Pancreas (tissue), 10 donors: ENCODE measurements at regions not wholly inside any gene's neighbourhood (a gene's known extent, or its start where the extent isn't known, plus 50 kb on each side); places are given as distances from the start of the nearest gene placed in this dataset.

Experiments
- ATAC-seq, 4 donors: fragments of 200-7000 bp; cut with Tn5 transposase; one replicate each; pipeline versions ENCODE4 v1.8.0 to v1.9.1; 2020; ENCODE audit warnings: mild to moderate bottlenecking in 4 of 4, moderate library complexity in 4 of 4
- DNase-seq, 6 donors: peaks; one replicate each; pipeline ENCODE4 v3.0.0-alpha.2; 2020
- FAIRE-seq: peaks from 2 replicates; lab custom pipeline; 2012; peaks lifted over from hg19 to GRCh38; lab: Jason Lieb, UNC
- H3K27ac ChIP-seq, 4 donors: fragments of 200-600 bp; sonication (generic); 1 replicate in 3 of 4; 2 replicates in 1 of 4; pipeline versions ENCODE4 v1.5.0 to v1.8.0; 2020
- H3K27me3 ChIP-seq, 4 donors: fragments of 200-600 bp; one replicate each; pipeline ENCODE4 v1.8.0; 2021
- H3K36me3 ChIP-seq, 3 donors: fragments of 200-600 bp; sonication (generic) in 1 of 3; one replicate each; pipeline versions ENCODE4 v1.5.0 to v1.8.0; 2020 to 2021
- H3K4me1 ChIP-seq, 3 donors: fragments of 200-600 bp; one replicate each; pipeline ENCODE4 v1.8.0; 2021
- H3K4me3 ChIP-seq, 4 donors: fragments of 200-600 bp; sonication (generic) in 2 of 4; one replicate each; pipeline versions ENCODE4 v1.5.0 to v1.8.0; 2020 to 2021
- H3K9me3 ChIP-seq, 4 donors: fragments of 200-600 bp; one replicate each; pipeline ENCODE4 v1.8.0; 2021
- CTCF ChIP-seq, 4 donors: fragments of 200-600 bp; sonication (generic) in 3 of 4; IDR thresholded peaks; one replicate each; pipeline versions ENCODE4 v1.5.0 to v1.8.0; 2021; ENCODE audit warnings: antibody characterized with exemption in 4 of 4
- WGBS, 2 donors: extraction: QIAGEN DNeasy Blood & Tissue Kit; methylation state at CpG; one replicate each; pipeline ENCODE4 v1.1.7; 2013; 5-methylcytosine and 5-hydroxymethylcytosine counted together
- intact Hi-C, 3 donors: fragments of 100-400 bp; cut with DNase I; formaldehyde crosslinking; loops; one replicate each; pipeline versions ENCODE4 v1.11.1 to v1.14.2; 2022
- donor health status: healthy with polysubstance abuse.
- donor health status: DM: no; HTN: no; CAD: no; lungs with moderate emphysema.
- donor health status: DM: no; HTN: no; CAD: no.
- donor health status: control.
- donor health status: control.
- donor health status: Bipolar disorder and iron deficiency.
- donor health status: DM: yes; HTN: yes; CAD: no.
- donor health status: DM: no; HTN: no; CAD: no.
- donor health status: DM: no; HTN: no; CAD: no.
- donor health status: DM: yes; HTN: yes; CAD: no.

GRCh38 chr3:124576565-124577493, 153.4 kb upstream of the UMPS start:
- 47 to 53% methylated on average over 5 of the region's 5 CpGs for WGBS, 2 donors
- FAIRE-seq (no peak), DNase-seq (no peak), ATAC-seq (peak in 2 of 4 donors; percentile 20 to 21)
- Histone ChIP-seq H3K4me3 (no peak overlapping the region), H3K27ac (no peak overlapping the region), H3K36me3 (no peaks in the 10 kb centered on the region), H3K9me3 (no peaks in the 10 kb centered on the region), H3K27me3 (no peaks in the 10 kb centered on the region), H3K4me1 (no peaks in the 10 kb centered on the region)
- no peak for TF ChIP-seq CTCF (IDR thresholded peaks at IDR 0.05)
- intact Hi-C loops: no loop called here

GRCh38 chr3:124577494-124578167, 152.6 kb upstream of the UMPS start:
- TF ChIP-seq CTCF (IDR thresholded peaks at IDR 0.05): no peak
- intact Hi-C loops: no loop called here
- 90 to 93% methylated on average over 1 of the region's 1 CpG for WGBS, 2 donors
- H3K9me3 ChIP-seq: no peaks in the 10 kb centered on the region
- no peak overlapping the region for H3K27ac ChIP-seq
- no peaks in the 10 kb centered on the region for H3K36me3 ChIP-seq
- no peaks in the 10 kb centered on the region for H3K4me1 ChIP-seq
- no peak for DNase-seq
- H3K4me3 ChIP-seq: no peak overlapping the region
- no peak for FAIRE-seq
- H3K27me3 ChIP-seq: no peaks in the 10 kb centered on the region
- no peak for ATAC-seq

- no peak for TF ChIP-seq CTCF (IDR thresholded peaks at IDR 0.05)
- Histone ChIP-seq H3K9me3 (no peaks in the 10 kb centered on the region), H3K4me1 (peaks cover 0 to 4% (median 0%) of the 10 kb centered on the region in 3 donors), H3K36me3 (no peaks in the 10 kb centered on the region), H3K27me3 (no peaks in the 10 kb centered on the region), H3K4me3 (no peak overlapping the region), H3K27ac (no peak overlapping the region)
- intact Hi-C loops: no loop called here
- 81% methylated on average over 2 of the region's 2 CpGs for WGBS, 2 donors
- DNase-seq: no peak
- FAIRE-seq: no peak
- ATAC-seq: no peak
Measured at GRCh38 chr3:124579641-124580040, 150.6 kb upstream of the UMPS start.

GRCh38 chr3:124582196-124582595, 148.1 kb upstream of the UMPS start:
- Histone ChIP-seq H3K36me3 (no peaks in the 10 kb centered on the region), H3K4me1 (peaks cover 5 to 13% (median 12%) of the 10 kb centered on the region in 3 donors), H3K4me3 (no peak overlapping the region), H3K27me3 (no peaks in the 10 kb centered on the region), H3K27ac (no peak overlapping the region), H3K9me3 (no peaks in the 10 kb centered on the region)
- FAIRE-seq (no peak), ATAC-seq (no peak), DNase-seq (no peak)
- intact Hi-C loops: no loop called here
- no peak for TF ChIP-seq CTCF (IDR thresholded peaks at IDR 0.05)
- 85 to 89% methylated on average over 4 of the region's 4 CpGs for WGBS, 2 donors
